ENCODE measurements at regions not wholly inside any gene's neighbourhood (a gene's known extent, or its start where the extent isn't known, plus 50 kb on each side); places are given as distances from the start of the nearest gene placed in this dataset.

GRCh38 chr5:68710514-68710913, 383.3 kb upstream of the SLC30A5 start:
- Histone ChIP-seq H3K4me3 (ENCODE audit: low read depth, low read length) (no peak overlapping the region), H3K9me3 (ENCODE audit: control insufficient read depth, insufficient read depth, low read depth, low read length) (no peaks in the 10 kb centered on the region), H3K4me1 (ENCODE audit: control insufficient read depth, insufficient read depth, low read length) (no peaks in the 10 kb centered on the region), H3K27ac (ENCODE audit: extremely low read depth, low read depth, low read length) (no peak overlapping the region), H3K36me3 (ENCODE audit: control insufficient read depth in 2 of 2, insufficient read depth in 1 of 2, low read length in 2 of 2) (no peaks in the 10 kb centered on the region)
- CTCF ChIA-PET = no interaction called here
- no peak for TF ChIP-seq ZSCAN16 (tag by site-specific recombination; IDR thresholded peaks at IDR 0.05)
- TF ChIP-seq ZNF19 (tag by site-specific recombination; IDR thresholded peaks at IDR 0.05; ENCODE audit: low read depth) = no peak
- no peak for TF ChIP-seq FEZF1 (tag by site-specific recombination; IDR thresholded peaks at IDR 0.05)
- no peak for TF ChIP-seq PRDM10 (tag by site-specific recombination; IDR thresholded peaks at IDR 0.05)
- TF ChIP-seq INSM2 (tag by site-specific recombination; IDR thresholded peaks at IDR 0.05) = no peak
- no peak for TF ChIP-seq KLF17 (tag by site-specific recombination; IDR thresholded peaks at IDR 0.05)
- no peak for TF ChIP-seq ZNF24 (tag by site-specific recombination; IDR thresholded peaks at IDR 0.05)
- TF ChIP-seq ZBTB1 (tag by site-specific recombination; IDR thresholded peaks at IDR 0.05) = no peak
- TF ChIP-seq ZSCAN30 (tag by site-specific recombination; IDR thresholded peaks at IDR 0.05) = no peak
- TF ChIP-seq ZNF843 (tag by site-specific recombination; IDR thresholded peaks at IDR 0.05) = no peak
- TF ChIP-seq ZNF18 (tag by site-specific recombination; IDR thresholded peaks at IDR 0.05) = no peak
- TF ChIP-seq ZNF114 (tag by site-specific recombination; IDR thresholded peaks at IDR 0.05) = no peak
- no peak for TF ChIP-seq ZNF530 (tag by site-specific recombination; IDR thresholded peaks at IDR 0.05; ENCODE audit: low read depth)
- TF ChIP-seq ZNF596 (tag by site-specific recombination; IDR thresholded peaks at IDR 0.05) = no peak
- POLR2A ChIA-PET = no interaction called here

GRCh38 chr5:68711293-68712200, 382.3 kb upstream of the SLC30A5 start:
- POLR2A ChIA-PET = no interaction called here
- H3K27ac ChIP-seq (ENCODE audit: extremely low read depth, low read depth, low read length) = no peak overlapping the region
- H3K9me3 ChIP-seq (ENCODE audit: control insufficient read depth, insufficient read depth, low read depth, low read length) = no peaks in the 10 kb centered on the region
- H3K4me3 ChIP-seq (ENCODE audit: low read depth, low read length) = no peak overlapping the region
- H3K36me3 ChIP-seq (ENCODE audit: control insufficient read depth in 2 of 2, insufficient read depth in 1 of 2, low read length in 2 of 2) = no peaks in the 10 kb centered on the region
- CTCF ChIA-PET = interaction anchor here (0.6 to 0.7 kb wide), 2 partner anchors 16 to 313 kb away, joined by 4 read pairs; no protein-coding TSS in a partner anchor
- H3K4me1 ChIP-seq (ENCODE audit: control insufficient read depth, insufficient read depth, low read length) = no peaks in the 10 kb centered on the region
- TF ChIP-seq ZNF16 (tag by site-specific recombination; IDR thresholded peaks at IDR 0.05; ENCODE audit: low read depth) (no peak), ELK4 (IDR thresholded peaks at IDR 0.05; ENCODE audit: borderline replicate concordance, low read depth, low read length) (no peak), KLF10 (tag by site-specific recombination; IDR thresholded peaks at IDR 0.05) (no peak), ZNF777 (tag by site-specific recombination; IDR thresholded peaks at IDR 0.05; ENCODE audit: borderline replicate concordance) (no peak), ZNF132 (tag by site-specific recombination; IDR thresholded peaks at IDR 0.05; ENCODE audit: borderline replicate concordance) (no peak), PBX3 (CRISPR knock-in tag; IDR thresholded peaks at IDR 0.05) (no peak), GLIS1 (tag by site-specific recombination; IDR thresholded peaks at IDR 0.05) (no peak), SCRT2 (tag by site-specific recombination; IDR thresholded peaks at IDR 0.05) (no peak), ZNF433 (tag by site-specific recombination; IDR thresholded peaks at IDR 0.05; ENCODE audit: low read depth) (no peak)
